ENCODE measurements at regions not wholly inside any gene's neighbourhood (a gene's known extent, or its start where the extent isn't known, plus 50 kb on each side); places are given as distances from the start of the nearest gene placed in this dataset.

GRCh38 chr10:28737096-28737495, 59.8 kb downstream of the BAMBI start:
- Histone ChIP-seq H4K20me1 (ENCODE audit: low read depth) (no peaks in the 10 kb centered on the region), H3K9ac (no peak overlapping the region), H3K27ac (no peak overlapping the region), H3K4me3 (no peak overlapping the region), H3K36me3 (no peaks in the 10 kb centered on the region), H3K4me2 (no peak overlapping the region), H3F3A (ENCODE audit: low read depth) (no peaks in the 10 kb centered on the region), H2AFZ (replicated peaks) (no peak overlapping the region), H3K27me3 (no peaks in the 10 kb centered on the region), H3K79me2 (ENCODE audit: low read depth) (no peaks in the 10 kb centered on the region), H3K4me1 (peaks cover 5% of the 10 kb centered on the region), H3K9me3 (ENCODE audit: low read depth) (no peaks in the 10 kb centered on the region)
- TF ChIP-seq EZH2phosphoT487 (IDR thresholded peaks at IDR 0.05) = no peak
- TF ChIP-seq EZH2 (IDR thresholded peaks at IDR 0.05) = no peak
- H3K4me1 Mint-ChIP-seq = peaks cover 12% of the 10 kb centered on the region
- no peak overlapping the region for H3K4me3 Mint-ChIP-seq
- H3K36me3 Mint-ChIP-seq = peaks cover 2% of the 10 kb centered on the region
- peak; percentile 22 for DNase-seq (ENCODE audit: low spot score)
- peaks cover 7% of the 10 kb centered on the region for H3K9me3 Mint-ChIP-seq
- peaks cover 4% of the 10 kb centered on the region for H3K27me3 Mint-ChIP-seq (ENCODE audit: insufficient read depth, low read depth)
- peak overlapping the region; percentile 2 for H3K27ac Mint-ChIP-seq

GRCh38 chr10:28738200-28738599, 60.9 kb downstream of the BAMBI start:
- no peaks in the 10 kb centered on the region for H3K36me3 Mint-ChIP-seq
- Histone ChIP-seq H3K79me2 (ENCODE audit: low read depth) (no peaks in the 10 kb centered on the region), H3K4me1 (peaks cover 5% of the 10 kb centered on the region), H3K9ac (no peak overlapping the region), H3K27me3 (no peaks in the 10 kb centered on the region), H3K36me3 (no peaks in the 10 kb centered on the region), H3F3A (ENCODE audit: low read depth) (no peaks in the 10 kb centered on the region), H3K27ac (no peak overlapping the region), H3K4me3 (no peak overlapping the region), H3K9me3 (ENCODE audit: low read depth) (no peaks in the 10 kb centered on the region), H2AFZ (replicated peaks) (no peak overlapping the region), H3K4me2 (no peak overlapping the region), H4K20me1 (ENCODE audit: low read depth) (no peaks in the 10 kb centered on the region)
- no peaks in the 10 kb centered on the region for H3K9me3 Mint-ChIP-seq
- H3K4me1 Mint-ChIP-seq = peaks cover 11% of the 10 kb centered on the region
- H3K4me3 Mint-ChIP-seq = no peak overlapping the region
- no peak for DNase-seq (ENCODE audit: low spot score)
- peaks cover 4% of the 10 kb centered on the region for H3K27me3 Mint-ChIP-seq (ENCODE audit: insufficient read depth, low read depth)
- TF ChIP-seq EZH2phosphoT487 (IDR thresholded peaks at IDR 0.05) (no peak), CTCF (IDR thresholded peaks at IDR 0.05) (peak; percentile 37)
- H3K27ac Mint-ChIP-seq = no peak overlapping the region

GRCh38 chr10:28743576-28743975, 66.3 kb downstream of the BAMBI start:
- Histone ChIP-seq H3K4me3 (no peak overlapping the region), H3K27ac (no peak overlapping the region), H3K9me3 (ENCODE audit: low read depth) (no peaks in the 10 kb centered on the region), H3K4me1 (no peaks in the 10 kb centered on the region), H3K9ac (no peak overlapping the region), H3K27me3 (no peaks in the 10 kb centered on the region), H3K4me2 (no peak overlapping the region), H3K79me2 (ENCODE audit: low read depth) (no peaks in the 10 kb centered on the region), H2AFZ (replicated peaks) (no peak overlapping the region), H3F3A (ENCODE audit: low read depth) (no peaks in the 10 kb centered on the region), H3K36me3 (no peaks in the 10 kb centered on the region), H4K20me1 (ENCODE audit: low read depth) (no peaks in the 10 kb centered on the region)
- H3K27ac Mint-ChIP-seq = no peak overlapping the region
- H3K4me3 Mint-ChIP-seq = no peak overlapping the region
- H3K27me3 Mint-ChIP-seq (ENCODE audit: insufficient read depth, low read depth) = peaks cover 8% of the 10 kb centered on the region
- no peaks in the 10 kb centered on the region for H3K36me3 Mint-ChIP-seq
- DNase-seq (ENCODE audit: low spot score) = no peak
- TF ChIP-seq EZH2phosphoT487 (IDR thresholded peaks at IDR 0.05) = no peak
- no peak for TF ChIP-seq EZH2 (IDR thresholded peaks at IDR 0.05)
- no peak for TF ChIP-seq CTCF (IDR thresholded peaks at IDR 0.05)
- H3K4me1 Mint-ChIP-seq = peaks cover 6% of the 10 kb centered on the region
- peaks cover 11% of the 10 kb centered on the region for H3K9me3 Mint-ChIP-seq

DNA sequence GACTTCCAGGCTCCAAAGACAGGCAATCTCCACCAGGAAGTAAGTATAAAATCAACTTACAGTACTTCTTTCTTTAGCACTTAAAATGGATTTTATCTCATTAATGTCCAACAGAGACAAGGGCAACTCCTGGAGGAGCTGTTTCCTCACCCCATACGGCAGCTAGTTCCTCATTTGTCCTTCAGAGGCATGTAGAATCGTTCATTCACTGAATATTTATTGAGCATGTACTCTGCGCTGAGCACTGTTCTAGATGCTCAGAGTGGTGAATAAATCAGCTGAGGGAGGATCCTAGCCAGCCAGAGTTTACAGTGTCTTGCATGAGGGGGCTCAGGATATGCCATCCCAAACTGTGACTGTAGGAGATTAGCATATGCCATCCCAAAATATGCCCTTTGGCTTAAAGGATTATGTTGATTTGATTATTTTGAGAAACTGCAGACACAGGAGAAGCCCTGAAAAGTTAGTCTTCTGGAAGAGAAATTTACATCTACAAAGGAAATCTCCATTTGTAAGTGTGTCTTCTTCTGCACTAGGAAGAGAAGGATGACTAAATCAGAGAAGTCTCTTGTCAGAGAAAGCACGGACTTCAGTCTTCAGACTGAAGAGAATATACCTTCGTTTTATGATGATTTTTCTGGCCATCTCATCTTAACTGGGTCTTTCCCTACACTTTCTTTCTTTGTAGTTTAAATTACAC, 66.9 kb downstream of the BAMBI start:
- no peaks in the 10 kb centered on the region for H3K36me3 ChIP-seq
- H3K27ac ChIP-seq = no peak overlapping the region
- H3K27me3 ChIP-seq = no peaks in the 10 kb centered on the region
- no peak overlapping the region for H3K9ac ChIP-seq
- Mint-ChIP-seq H3K4me3 (no peak overlapping the region), H3K36me3 (no peaks in the 10 kb centered on the region), H3K27ac (no peak overlapping the region), H3K27me3 (ENCODE audit: insufficient read depth, low read depth) (peaks cover 8% of the 10 kb centered on the region), H3K4me1 (peaks cover 6% of the 10 kb centered on the region), H3K9me3 (peaks cover 11% of the 10 kb centered on the region)
- no peaks in the 10 kb centered on the region for H3F3A ChIP-seq (ENCODE audit: low read depth)
- no peak for DNase-seq (ENCODE audit: low spot score)
- H3K9me3 ChIP-seq (ENCODE audit: low read depth) = no peaks in the 10 kb centered on the region
- no peak overlapping the region for H2AFZ ChIP-seq (replicated peaks)
- H3K4me2 ChIP-seq = no peak overlapping the region
- H3K4me1 ChIP-seq = no peaks in the 10 kb centered on the region
- H4K20me1 ChIP-seq (ENCODE audit: low read depth) = no peaks in the 10 kb centered on the region
- no peaks in the 10 kb centered on the region for H3K79me2 ChIP-seq (ENCODE audit: low read depth)
- TF ChIP-seq CTCF (IDR thresholded peaks at IDR 0.05) = no peak
- no peak for TF ChIP-seq EZH2phosphoT487 (IDR thresholded peaks at IDR 0.05)
- no peak for TF ChIP-seq EZH2 (IDR thresholded peaks at IDR 0.05)
- no peak overlapping the region for H3K4me3 ChIP-seq

Measured in neural progenitor cell (in vitro differentiated cells).